ENCODE measurements at regions not wholly inside any gene's neighbourhood (a gene's known extent, or its start where the extent isn't known, plus 50 kb on each side); places are given as distances from the start of the nearest gene placed in this dataset.

DNA sequence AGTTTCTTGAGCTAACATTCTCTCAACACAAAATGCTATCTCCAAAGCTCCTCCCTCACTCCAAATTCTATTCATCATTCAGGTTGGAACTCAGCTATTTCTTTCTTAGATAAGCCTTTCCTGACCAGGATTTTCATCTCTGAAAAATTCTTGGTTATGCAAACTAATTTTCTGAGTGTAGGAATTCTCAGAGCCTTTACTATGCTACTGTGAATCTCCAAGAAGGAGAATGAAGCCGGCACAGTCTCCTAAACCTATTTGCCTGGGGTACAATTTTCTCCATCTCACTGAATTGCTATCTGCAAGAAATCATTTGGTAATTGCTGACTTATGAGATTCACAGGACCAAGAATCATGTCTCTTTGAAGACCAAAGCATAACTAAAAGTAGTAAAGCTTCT is 325.9 kb upstream of the ESRRG start:
- TF ChIP-seq, protein P1, sequence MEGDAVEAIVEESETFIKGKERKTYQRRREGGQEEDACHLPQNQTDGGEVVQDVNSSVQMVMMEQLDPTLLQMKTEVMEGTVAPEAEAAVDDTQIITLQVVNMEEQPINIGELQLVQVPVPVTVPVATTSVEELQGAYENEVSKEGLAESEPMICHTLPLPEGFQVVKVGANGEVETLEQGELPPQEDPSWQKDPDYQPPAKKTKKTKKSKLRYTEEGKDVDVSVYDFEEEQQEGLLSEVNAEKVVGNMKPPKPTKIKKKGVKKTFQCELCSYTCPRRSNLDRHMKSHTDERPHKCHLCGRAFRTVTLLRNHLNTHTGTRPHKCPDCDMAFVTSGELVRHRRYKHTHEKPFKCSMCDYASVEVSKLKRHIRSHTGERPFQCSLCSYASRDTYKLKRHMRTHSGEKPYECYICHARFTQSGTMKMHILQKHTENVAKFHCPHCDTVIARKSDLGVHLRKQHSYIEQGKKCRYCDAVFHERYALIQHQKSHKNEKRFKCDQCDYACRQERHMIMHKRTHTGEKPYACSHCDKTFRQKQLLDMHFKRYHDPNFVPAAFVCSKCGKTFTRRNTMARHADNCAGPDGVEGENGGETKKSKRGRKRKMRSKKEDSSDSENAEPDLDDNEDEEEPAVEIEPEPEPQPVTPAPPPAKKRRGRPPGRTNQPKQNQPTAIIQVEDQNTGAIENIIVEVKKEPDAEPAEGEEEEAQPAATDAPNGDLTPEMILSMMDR (conservative IDR thresholded peaks at IDR 0.05; ENCODE audit: low read length) = no peak
- no peak for TF ChIP-seq EZH2phosphoT487 (IDR thresholded peaks at IDR 0.05; ENCODE audit: borderline replicate concordance)

Data from Loucy (cell line).